ENCODE measurements at regions not wholly inside any gene's neighbourhood (a gene's known extent, or its start where the extent isn't known, plus 50 kb on each side); places are given as distances from the start of the nearest gene placed in this dataset.

GRCh38 chr16:9381399-9381798, 290.0 kb downstream of the HAPSTR1 start:
- Mint-ChIP-seq H3K9me3 (peaks cover 14% of the 10 kb centered on the region), H3K4me3 (no peak overlapping the region), H3K36me3 (ENCODE audit: low read depth) (no peaks in the 10 kb centered on the region), H3K27ac (no peak overlapping the region), H3K4me1 (no peaks in the 10 kb centered on the region), H3K27me3 (ENCODE audit: low read depth) (peaks cover 21% of the 10 kb centered on the region)
- no peak for TF ChIP-seq CTCF (IDR thresholded peaks at IDR 0.05; ENCODE audit: unreplicated experiment in 3 of 3)

- Mint-ChIP-seq H3K9me3 (peaks cover 15% of the 10 kb centered on the region), H3K36me3 (ENCODE audit: low read depth) (no peaks in the 10 kb centered on the region), H3K27ac (no peak overlapping the region)
Measured at GRCh38 chr16:9381905-9382304, 290.5 kb downstream of the HAPSTR1 start.

GRCh38 chr16:9383281-9383680, 291.8 kb downstream of the HAPSTR1 start:
- no peak for TF ChIP-seq CTCF (IDR thresholded peaks at IDR 0.05; ENCODE audit: unreplicated experiment in 3 of 3)
- no peak overlapping the region for H3K4me3 Mint-ChIP-seq
- no peaks in the 10 kb centered on the region for H3K36me3 Mint-ChIP-seq (ENCODE audit: low read depth)
- peaks cover 21% of the 10 kb centered on the region for H3K27me3 Mint-ChIP-seq (ENCODE audit: low read depth)
- no peaks in the 10 kb centered on the region for H3K4me1 Mint-ChIP-seq
- H3K9me3 Mint-ChIP-seq, result peaks cover 23% of the 10 kb centered on the region
- no peak overlapping the region for H3K27ac Mint-ChIP-seq

More at GRCh38 chr16:9381905-9382304, 290.5 kb downstream of the HAPSTR1 start:
- peaks cover 21% of the 10 kb centered on the region for H3K27me3 Mint-ChIP-seq (ENCODE audit: low read depth)
- H3K4me3 Mint-ChIP-seq, result no peak overlapping the region
- H3K4me1 Mint-ChIP-seq, result no peaks in the 10 kb centered on the region
- TF ChIP-seq CTCF (IDR thresholded peaks at IDR 0.05; ENCODE audit: unreplicated experiment in 3 of 3), result no peak

- Mint-ChIP-seq H3K4me1 (no peaks in the 10 kb centered on the region), H3K4me3 (no peak overlapping the region), H3K9me3 (peaks cover 30% of the 10 kb centered on the region), H3K27me3 (ENCODE audit: low read depth) (peaks cover 21% of the 10 kb centered on the region), H3K27ac (no peak overlapping the region), H3K36me3 (ENCODE audit: low read depth) (no peaks in the 10 kb centered on the region)
- TF ChIP-seq CTCF (IDR thresholded peaks at IDR 0.05; ENCODE audit: unreplicated experiment in 3 of 3), result no peak
Measured at GRCh38 chr16:9384141-9384540, 292.7 kb downstream of the HAPSTR1 start.

GRCh38 chr16:9389543-9390207, 298.2 kb downstream of the HAPSTR1 start:
- Mint-ChIP-seq H3K27me3 (ENCODE audit: low read depth) (peaks cover 18% of the 10 kb centered on the region), H3K4me3 (no peak overlapping the region), H3K36me3 (ENCODE audit: low read depth) (no peaks in the 10 kb centered on the region), H3K27ac (no peak overlapping the region), H3K9me3 (peaks cover 31% of the 10 kb centered on the region), H3K4me1 (no peaks in the 10 kb centered on the region)
- TF ChIP-seq CTCF (IDR thresholded peaks at IDR 0.05; ENCODE audit: unreplicated experiment in 3 of 3), result no peak

- Mint-ChIP-seq H3K4me3 (no peak overlapping the region), H3K9me3 (peaks cover 16% of the 10 kb centered on the region), H3K4me1 (peaks cover 6% of the 10 kb centered on the region), H3K27me3 (ENCODE audit: low read depth) (peaks cover 25% of the 10 kb centered on the region), H3K36me3 (ENCODE audit: low read depth) (no peaks in the 10 kb centered on the region), H3K27ac (no peak overlapping the region)
- no peak for TF ChIP-seq CTCF (IDR thresholded peaks at IDR 0.05; ENCODE audit: unreplicated experiment in 3 of 3)
Measured at GRCh38 chr16:9392956-9393355, 301.5 kb downstream of the HAPSTR1 start.
